Right lobe of liver (tissue), 6 donors: ENCODE measurements at regions not wholly inside any gene's neighbourhood (a gene's known extent, or its start where the extent isn't known, plus 50 kb on each side); places are given as distances from the start of the nearest gene placed in this dataset.

Experiments
- ATAC-seq, 4 donors: fragments of 200-7000 bp; cut with Tn5 transposase; one replicate each; pipeline ENCODE4 v1.9.1; 2020; ENCODE audit warnings: mild to moderate bottlenecking in 4 of 4, moderate library complexity in 4 of 4
- DNase-seq, 3 donors: peaks; one replicate each; pipeline ENCODE4 v3.0.0-alpha.2; 2020
- H3K27ac ChIP-seq, 3 donors: fragments of 200-600 bp; one replicate each; pipeline ENCODE4 v1.8.0; 2022
- H3K27me3 ChIP-seq, 2 donors: fragments of 200-600 bp; one replicate each; pipeline ENCODE4 v1.8.0; 2022
- H3K36me3 ChIP-seq, 4 donors: fragments of 200-600 bp; sonication (generic) in 1 of 4; one replicate each; pipeline versions ENCODE4 v1.5.1 to v1.8.0; 2017 to 2022; ENCODE audit warnings: control low read depth in 1 of 4
- H3K4me1 ChIP-seq, 4 donors: fragments of 200-600 bp; sonication (generic) in 1 of 4; one replicate each; pipeline versions ENCODE4 v1.5.1 to v1.8.0; 2017 to 2022; ENCODE audit warnings: control low read depth in 1 of 4
- H3K4me3 ChIP-seq, 3 donors: fragments of 200-600 bp; one replicate each; pipeline ENCODE4 v1.8.0; 2022
- H3K9me3 ChIP-seq, 4 donors: fragments of 200-600 bp; sonication (generic) in 1 of 4; one replicate each; pipeline versions ENCODE4 v1.5.1 to v1.8.0; 2017 to 2022; ENCODE audit warnings: control low read depth in 1 of 4
- CTCF ChIP-seq, 4 donors: fragments of 200-600 bp in 3 of 4; fragments of 450-650 bp in 1 of 4; IDR thresholded peaks; one replicate each; pipeline versions ENCODE4 v1.5.1 to v1.8.0; 2016 to 2022; ENCODE audit warnings: antibody characterized with exemption in 4 of 4, mild to moderate bottlenecking in 2 of 4
- POLR2A ChIP-seq: fragments of 450-650 bp; IDR thresholded peaks from one replicate; pipeline ENCODE4 v1.6.1; 2017; ENCODE audit warnings: antibody characterized with exemption, mild to moderate bottlenecking
- WGBS: methylation state at CpG from one replicate; pipeline ENCODE4 v1.1.6; 2018; ENCODE audit warnings: low coverage, low lambda C conversion rate; ENCODE audit not compliant: insufficient coverage; ENCODE audit errors: missing lambda C conversion rate; 5-methylcytosine and 5-hydroxymethylcytosine counted together
- intact Hi-C, 2 donors: fragments of 100-400 bp; cut with DNase I; formaldehyde crosslinking; loops; one replicate each; pipeline versions ENCODE4 v1.11.2 to v1.14.1; 2022
- donor health status: DM: no; HTN: yes; CAD: no.
- donor health status: DM: no; HTN: no; CAD: no.
- donor health status: DM: no; HTN: no; CAD: no.
- donor health status: DM: no; HTN: yes; CAD: no.
- donor health status: DM: no; HTN: yes; CAD: no.

GRCh38 chr20:21808139-21808538, 102.7 kb downstream of the PAX1 start:
- no peak overlapping the region for H3K27ac ChIP-seq
- H3K4me3 ChIP-seq, result no peak overlapping the region
- DNase-seq, result no peak
- no peak for ATAC-seq
- no peaks in the 10 kb centered on the region for H3K27me3 ChIP-seq
- H3K4me1 ChIP-seq, result no peaks in the 10 kb centered on the region
- H3K9me3 ChIP-seq, result no peaks in the 10 kb centered on the region
- no peaks in the 10 kb centered on the region for H3K36me3 ChIP-seq
- intact Hi-C loops, result loop anchor here (10.0 kb wide), 1 partner anchor 297 kb away; no protein-coding TSS in a partner anchor
- whole genome bisulfite sequencing, result 42% methylated on average over 1 of the region's 3 CpGs
- no peak for TF ChIP-seq CTCF (IDR thresholded peaks at IDR 0.05)
- no peak for TF ChIP-seq POLR2A

GRCh38 chr20:21804802-21805201, 99.3 kb downstream of the PAX1 start:
- WGBS, result 76% methylated on average over 4 of the region's 8 CpGs
- Histone ChIP-seq H3K4me1 (no peaks in the 10 kb centered on the region), H3K4me3 (no peak overlapping the region), H3K36me3 (no peaks in the 10 kb centered on the region), H3K27ac (no peak overlapping the region), H3K27me3 (no peaks in the 10 kb centered on the region), H3K9me3 (no peaks in the 10 kb centered on the region)
- DNase-seq (no peak), ATAC-seq (no peak)
- no peak for TF ChIP-seq POLR2A
- no peak for TF ChIP-seq CTCF (IDR thresholded peaks at IDR 0.05)
- intact Hi-C loops, result loop anchor here (10.0 kb wide), 1 partner anchor 300 kb away; no protein-coding TSS in a partner anchor

- no peak for TF ChIP-seq POLR2A
- no peak for TF ChIP-seq CTCF (IDR thresholded peaks at IDR 0.05)
- no peaks in the 10 kb centered on the region for H3K27me3 ChIP-seq
- no peak overlapping the region for H3K27ac ChIP-seq
- H3K36me3 ChIP-seq, result no peaks in the 10 kb centered on the region
- H3K9me3 ChIP-seq, result no peaks in the 10 kb centered on the region
- DNase-seq, result no peak
- no peaks in the 10 kb centered on the region for H3K4me1 ChIP-seq
- no peak overlapping the region for H3K4me3 ChIP-seq
- 49% methylated on average over 4 of the region's 4 CpGs for WGBS
- intact Hi-C loops, result loop anchor here (10.0 kb wide), 1 partner anchor 304 kb away; no protein-coding TSS in a partner anchor
- ATAC-seq, result no peak
These were observed 95.7 kb downstream of the PAX1 start for GRCh38 chr20:21801193-21801592.

GRCh38 chr20:21798384-21798783, 92.9 kb downstream of the PAX1 start:
- no peaks in the 10 kb centered on the region for H3K36me3 ChIP-seq
- no peaks in the 10 kb centered on the region for H3K9me3 ChIP-seq
- intact Hi-C loops, result no loop called here
- ATAC-seq (no peak), DNase-seq (no peak)
- H3K27me3 ChIP-seq, result no peaks in the 10 kb centered on the region
- no peak for TF ChIP-seq CTCF (IDR thresholded peaks at IDR 0.05)
- TF ChIP-seq POLR2A, result no peak
- no peak overlapping the region for H3K4me3 ChIP-seq
- WGBS, result 92% methylated on average over 2 of the region's 5 CpGs
- no peaks in the 10 kb centered on the region for H3K4me1 ChIP-seq
- no peak overlapping the region for H3K27ac ChIP-seq

- H3K4me3 ChIP-seq, result no peak overlapping the region
- no peak overlapping the region for H3K27ac ChIP-seq
- DNase-seq, result no peak
- 44% methylated on average over 1 of the region's 1 CpG for WGBS
- intact Hi-C loops, result no loop called here
- H3K36me3 ChIP-seq, result no peaks in the 10 kb centered on the region
- H3K4me1 ChIP-seq, result no peaks in the 10 kb centered on the region
- no peaks in the 10 kb centered on the region for H3K9me3 ChIP-seq
- H3K27me3 ChIP-seq, result no peaks in the 10 kb centered on the region
- no peak for TF ChIP-seq CTCF (IDR thresholded peaks at IDR 0.05)
- no peak for TF ChIP-seq POLR2A
- ATAC-seq, result no peak
These were observed 90.6 kb downstream of the PAX1 start for GRCh38 chr20:21796059-21796458.
